ENCODE measurements at regions not wholly inside any gene's neighbourhood (a gene's known extent, or its start where the extent isn't known, plus 50 kb on each side); places are given as distances from the start of the nearest gene placed in this dataset.

- Histone ChIP-seq H3F3A (ENCODE audit: control insufficient read depth, insufficient read depth) (no peaks in the 10 kb centered on the region), H3K36me3 (ENCODE audit: control insufficient read depth, low read length) (no peaks in the 10 kb centered on the region), H3K27ac (ENCODE audit: low read depth, low read length) (no peak overlapping the region), H3K4me2 (ENCODE audit: low read length) (no peak overlapping the region), H3K4me1 (ENCODE audit: control insufficient read depth, low read length) (peaks cover 7% of the 10 kb centered on the region), H3K9me2 (replicated peaks; ENCODE audit: control insufficient read depth, low read length) (no peaks in the 10 kb centered on the region), H3K27me3 (ENCODE audit: control insufficient read depth, low read length) (no peaks in the 10 kb centered on the region), H4K20me1 (ENCODE audit: control insufficient read depth, insufficient read depth, low read depth, low read length) (no peaks in the 10 kb centered on the region), H3K9me3 (ENCODE audit: control insufficient read depth, insufficient read depth, low read length) (no peaks in the 10 kb centered on the region), H3K4me3 (ENCODE audit: low read length) (no peak overlapping the region), H3K79me2 (ENCODE audit: control insufficient read depth, low read length) (no peaks in the 10 kb centered on the region)
- no peak for TF ChIP-seq EZH2phosphoT487 (IDR thresholded peaks at IDR 0.05; ENCODE audit: borderline replicate concordance, low read length)
- TF ChIP-seq, protein P1, sequence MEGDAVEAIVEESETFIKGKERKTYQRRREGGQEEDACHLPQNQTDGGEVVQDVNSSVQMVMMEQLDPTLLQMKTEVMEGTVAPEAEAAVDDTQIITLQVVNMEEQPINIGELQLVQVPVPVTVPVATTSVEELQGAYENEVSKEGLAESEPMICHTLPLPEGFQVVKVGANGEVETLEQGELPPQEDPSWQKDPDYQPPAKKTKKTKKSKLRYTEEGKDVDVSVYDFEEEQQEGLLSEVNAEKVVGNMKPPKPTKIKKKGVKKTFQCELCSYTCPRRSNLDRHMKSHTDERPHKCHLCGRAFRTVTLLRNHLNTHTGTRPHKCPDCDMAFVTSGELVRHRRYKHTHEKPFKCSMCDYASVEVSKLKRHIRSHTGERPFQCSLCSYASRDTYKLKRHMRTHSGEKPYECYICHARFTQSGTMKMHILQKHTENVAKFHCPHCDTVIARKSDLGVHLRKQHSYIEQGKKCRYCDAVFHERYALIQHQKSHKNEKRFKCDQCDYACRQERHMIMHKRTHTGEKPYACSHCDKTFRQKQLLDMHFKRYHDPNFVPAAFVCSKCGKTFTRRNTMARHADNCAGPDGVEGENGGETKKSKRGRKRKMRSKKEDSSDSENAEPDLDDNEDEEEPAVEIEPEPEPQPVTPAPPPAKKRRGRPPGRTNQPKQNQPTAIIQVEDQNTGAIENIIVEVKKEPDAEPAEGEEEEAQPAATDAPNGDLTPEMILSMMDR (IDR thresholded peaks at IDR 0.05; ENCODE audit: low read depth, low read length, poor library complexity, severe bottlenecking), result no peak
Measured at GRCh38 chrX:39945709-39946108, 152.0 kb downstream of the BCOR start.

GRCh38 chrX:39946822-39947221, 150.9 kb downstream of the BCOR start:
- Histone ChIP-seq H3K27ac (ENCODE audit: low read depth, low read length) (no peak overlapping the region), H4K20me1 (ENCODE audit: control insufficient read depth, insufficient read depth, low read depth, low read length) (no peaks in the 10 kb centered on the region), H3K36me3 (ENCODE audit: control insufficient read depth, low read length) (no peaks in the 10 kb centered on the region), H3F3A (ENCODE audit: control insufficient read depth, insufficient read depth) (no peaks in the 10 kb centered on the region), H3K79me2 (ENCODE audit: control insufficient read depth, low read length) (no peaks in the 10 kb centered on the region), H3K4me2 (ENCODE audit: low read length) (no peak overlapping the region), H3K27me3 (ENCODE audit: control insufficient read depth, low read length) (no peaks in the 10 kb centered on the region), H3K9me3 (ENCODE audit: control insufficient read depth, insufficient read depth, low read length) (no peaks in the 10 kb centered on the region), H3K4me3 (ENCODE audit: low read length) (no peak overlapping the region), H3K9me2 (replicated peaks; ENCODE audit: control insufficient read depth, low read length) (no peaks in the 10 kb centered on the region), H3K4me1 (ENCODE audit: control insufficient read depth, low read length) (peaks cover 7% of the 10 kb centered on the region)
- TF ChIP-seq, protein P1 (IDR thresholded peaks at IDR 0.05; ENCODE audit: low read depth, low read length, poor library complexity, severe bottlenecking), result no peak
- TF ChIP-seq EZH2phosphoT487 (IDR thresholded peaks at IDR 0.05; ENCODE audit: borderline replicate concordance, low read length), result no peak

DNA sequence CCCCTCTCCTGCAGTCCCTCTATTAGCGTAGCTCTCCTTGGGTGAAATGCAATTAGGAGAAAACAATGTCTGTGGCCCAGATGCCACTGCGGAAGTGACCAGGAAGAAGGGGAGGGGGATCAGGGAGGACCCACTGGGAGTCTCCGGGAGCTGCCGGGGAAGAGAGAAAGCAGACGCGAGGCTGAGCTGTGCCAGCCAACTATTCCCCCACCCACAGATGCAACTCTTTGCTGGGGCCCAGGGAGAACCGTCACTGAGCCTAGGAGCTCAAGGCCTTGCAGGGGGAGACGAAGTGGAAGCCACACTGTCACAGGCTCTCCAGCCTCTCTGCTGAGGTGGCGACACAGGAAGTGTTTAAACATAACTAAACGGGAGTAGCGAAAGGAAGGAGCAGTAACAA, 149.2 kb downstream of the BCOR start:
- peaks cover 18% of the 10 kb centered on the region for H3K4me1 ChIP-seq (ENCODE audit: control insufficient read depth, low read length)
- H3K9me2 ChIP-seq (replicated peaks; ENCODE audit: control insufficient read depth, low read length), result no peaks in the 10 kb centered on the region
- no peaks in the 10 kb centered on the region for H4K20me1 ChIP-seq (ENCODE audit: control insufficient read depth, insufficient read depth, low read depth, low read length)
- H3K27me3 ChIP-seq (ENCODE audit: control insufficient read depth, low read length), result no peaks in the 10 kb centered on the region
- no peaks in the 10 kb centered on the region for H3F3A ChIP-seq (ENCODE audit: control insufficient read depth, insufficient read depth)
- no peak for TF ChIP-seq EZH2phosphoT487 (IDR thresholded peaks at IDR 0.05; ENCODE audit: borderline replicate concordance, low read length)
- TF ChIP-seq, protein P1 (IDR thresholded peaks at IDR 0.05; ENCODE audit: low read depth, low read length, poor library complexity, severe bottlenecking), result no peak
- H3K36me3 ChIP-seq (ENCODE audit: control insufficient read depth, low read length), result no peaks in the 10 kb centered on the region
- H3K27ac ChIP-seq (ENCODE audit: low read depth, low read length), result no peak overlapping the region
- H3K4me2 ChIP-seq (ENCODE audit: low read length), result no peak overlapping the region
- H3K79me2 ChIP-seq (ENCODE audit: control insufficient read depth, low read length), result no peaks in the 10 kb centered on the region
- no peak overlapping the region for H3K4me3 ChIP-seq (ENCODE audit: low read length)
- H3K9me3 ChIP-seq (ENCODE audit: control insufficient read depth, insufficient read depth, low read length), result no peaks in the 10 kb centered on the region

Measured in DOHH2 (cell line).